MCF 10A (cell line): ENCODE measurements at regions not wholly inside any gene's neighbourhood (a gene's known extent, or its start where the extent isn't known, plus 50 kb on each side); places are given as distances from the start of the nearest gene placed in this dataset.

Source experiments
- BruUV-seq: library from RNA; stranded (reverse); fragments of 400-500 nt; replicated peaks from 2 replicates; lab custom pipeline; 2021; lab: Mats Ljungman, UMichigan
- CTCF ChIA-PET: fragments of 300-600 bp; sonication (Branson Sonifier 250); formaldehyde crosslinking; extraction: SDS; loops from one replicate; lab custom pipeline; 2021; ENCODE audit warnings: antibody characterized with exemption, inconsistent platforms; lab: Yijun Ruan, JAX
- POLR2A ChIA-PET: fragments of 300-600, 350-650 bp; sonication (Branson Sonifier 250); formaldehyde crosslinking; extraction: SDS; loops from one replicate; lab custom pipeline; 2020; ENCODE audit warnings: antibody characterized with exemption, inconsistent platforms; lab: Yijun Ruan, JAX
- DNase-seq: peaks from one replicate; pipeline ENCODE4 v3.0.0-alpha.2; 2018; ENCODE audit not compliant: unreplicated experiment
- H3K27ac Mint-ChIP-seq: one replicate; pipeline ENCODE4 v1.8.0; 2022; ENCODE audit warnings: mild to moderate bottlenecking, low read depth, mixed read lengths; ENCODE audit not compliant: unreplicated experiment
- H3K27me3 Mint-ChIP-seq: one replicate; pipeline ENCODE4 v1.8.0; 2022; ENCODE audit warnings: mixed read lengths; ENCODE audit not compliant: insufficient read depth, unreplicated experiment
- H3K36me3 Mint-ChIP-seq: one replicate; pipeline ENCODE4 v1.8.0; 2022; ENCODE audit warnings: mild to moderate bottlenecking, moderate library complexity, mixed read lengths; ENCODE audit not compliant: insufficient read depth, unreplicated experiment
- H3K4me1 Mint-ChIP-seq: one replicate; pipeline ENCODE4 v1.8.0; 2022; ENCODE audit warnings: mixed read lengths; ENCODE audit not compliant: insufficient read depth, unreplicated experiment
- H3K4me3 Mint-ChIP-seq: one replicate; pipeline ENCODE4 v1.8.0; 2022; ENCODE audit warnings: mild to moderate bottlenecking, moderate library complexity, mixed read lengths; ENCODE audit not compliant: unreplicated experiment
- H3K9me3 Mint-ChIP-seq: one replicate; pipeline ENCODE4 v1.8.0; 2022; ENCODE audit warnings: mixed read lengths; ENCODE audit not compliant: unreplicated experiment
- intact Hi-C: fragments of 100-400 bp; cut with micrococcal nuclease; formaldehyde crosslinking; loops from 2 replicates; pipeline ENCODE4 v1.14.1; 2022
- TF ChIP-seq, protein P1 (sequence below): fragments of 200-600 bp; IDR thresholded peaks from one replicate; pipeline ENCODE4 v1.8.0; 2022; ENCODE audit warnings: antibody characterized with exemption, mild to moderate bottlenecking; ENCODE audit not compliant: unreplicated experiment

GRCh38 chr7:111660478-111660877 is 98.2 kb upstream of the IMMP2L start:
- Mint-ChIP-seq H3K27me3 (no peaks in the 10 kb centered on the region), H3K36me3 (no peaks in the 10 kb centered on the region), H3K27ac (no peak overlapping the region), H3K4me1 (no peaks in the 10 kb centered on the region), H3K9me3 (peaks cover 7% of the 10 kb centered on the region), H3K4me3 (no peak overlapping the region)
- no TSS peak for BruUV-seq
- ChIA-PET POLR2A (no interaction called here), CTCF (interaction anchor here (0.6 kb wide), 1 partner anchor 124 kb away, joined by 3 read pairs; no protein-coding TSS in a partner anchor)
- intact Hi-C loops = no loop called here
- no peak for DNase-seq
- TF ChIP-seq, protein P1, sequence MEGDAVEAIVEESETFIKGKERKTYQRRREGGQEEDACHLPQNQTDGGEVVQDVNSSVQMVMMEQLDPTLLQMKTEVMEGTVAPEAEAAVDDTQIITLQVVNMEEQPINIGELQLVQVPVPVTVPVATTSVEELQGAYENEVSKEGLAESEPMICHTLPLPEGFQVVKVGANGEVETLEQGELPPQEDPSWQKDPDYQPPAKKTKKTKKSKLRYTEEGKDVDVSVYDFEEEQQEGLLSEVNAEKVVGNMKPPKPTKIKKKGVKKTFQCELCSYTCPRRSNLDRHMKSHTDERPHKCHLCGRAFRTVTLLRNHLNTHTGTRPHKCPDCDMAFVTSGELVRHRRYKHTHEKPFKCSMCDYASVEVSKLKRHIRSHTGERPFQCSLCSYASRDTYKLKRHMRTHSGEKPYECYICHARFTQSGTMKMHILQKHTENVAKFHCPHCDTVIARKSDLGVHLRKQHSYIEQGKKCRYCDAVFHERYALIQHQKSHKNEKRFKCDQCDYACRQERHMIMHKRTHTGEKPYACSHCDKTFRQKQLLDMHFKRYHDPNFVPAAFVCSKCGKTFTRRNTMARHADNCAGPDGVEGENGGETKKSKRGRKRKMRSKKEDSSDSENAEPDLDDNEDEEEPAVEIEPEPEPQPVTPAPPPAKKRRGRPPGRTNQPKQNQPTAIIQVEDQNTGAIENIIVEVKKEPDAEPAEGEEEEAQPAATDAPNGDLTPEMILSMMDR = no peak

- Mint-ChIP-seq H3K9me3 (peaks cover 7% of the 10 kb centered on the region), H3K27ac (no peak overlapping the region)
- CTCF ChIA-PET = no interaction called here
Measured at GRCh38 chr7:111658546-111658945, 96.3 kb upstream of the IMMP2L start.

GRCh38 chr7:111657018-111657417 is 94.7 kb upstream of the IMMP2L start:
- TF ChIP-seq, protein P1 = no peak
- H3K36me3 Mint-ChIP-seq = no peaks in the 10 kb centered on the region
- CTCF ChIA-PET = no interaction called here

More at GRCh38 chr7:111658546-111658945, 96.3 kb upstream of the IMMP2L start:
- DNase-seq = no peak
- Mint-ChIP-seq H3K27me3 (no peaks in the 10 kb centered on the region), H3K4me1 (no peaks in the 10 kb centered on the region), H3K4me3 (no peak overlapping the region), H3K36me3 (no peaks in the 10 kb centered on the region)
- intact Hi-C loops = no loop called here
- BruUV-seq = no TSS peak
- POLR2A ChIA-PET = no interaction called here
- TF ChIP-seq, protein P1 = no peak

DNA sequence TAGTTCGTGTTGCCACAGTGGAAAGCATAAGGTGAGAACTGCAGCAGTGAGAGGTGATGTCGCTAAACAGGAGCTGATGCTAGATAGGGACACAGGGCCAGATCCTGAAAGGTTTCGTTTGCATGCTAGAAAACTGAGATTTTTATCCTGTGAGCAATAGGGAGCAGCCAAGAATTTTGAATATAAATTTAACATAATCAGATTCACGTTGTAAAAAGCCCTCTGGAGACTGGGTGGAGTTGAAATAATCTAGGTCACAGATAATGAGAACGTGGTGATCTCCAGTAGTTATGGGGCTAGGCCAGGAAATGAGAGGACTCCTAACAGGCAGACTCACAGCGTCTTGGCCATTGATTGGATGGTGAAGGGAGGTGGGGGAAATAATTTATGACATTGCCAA is 92.1 kb upstream of the IMMP2L start:
- Mint-ChIP-seq H3K27ac (no peak overlapping the region), H3K4me1 (no peaks in the 10 kb centered on the region), H3K4me3 (no peak overlapping the region), H3K9me3 (no peaks in the 10 kb centered on the region), H3K27me3 (no peaks in the 10 kb centered on the region), H3K36me3 (no peaks in the 10 kb centered on the region)
- no peak for DNase-seq
- intact Hi-C loops = no loop called here
- TF ChIP-seq, protein P1 = no peak
- ChIA-PET POLR2A (interaction anchor here (0.7 kb wide), 1 partner anchor 368 kb away, joined by 4 read pairs; no protein-coding TSS in a partner anchor), CTCF (interaction anchor here (0.6 kb wide), 1 partner anchor 1288 kb away, joined by 3 read pairs; no protein-coding TSS in a partner anchor)
- no TSS peak for BruUV-seq

More at GRCh38 chr7:111657018-111657417, 94.7 kb upstream of the IMMP2L start:
- BruUV-seq = no TSS peak
- Mint-ChIP-seq H3K27ac (no peak overlapping the region), H3K4me1 (no peaks in the 10 kb centered on the region), H3K9me3 (peaks cover 7% of the 10 kb centered on the region), H3K27me3 (no peaks in the 10 kb centered on the region), H3K4me3 (no peak overlapping the region)
- intact Hi-C loops = no loop called here
- DNase-seq = no peak
- POLR2A ChIA-PET = interaction anchor here (0.6 kb wide), 1 partner anchor 42 kb away, joined by 3 read pairs; no protein-coding TSS in a partner anchor
